Hematopoietic multipotent progenitor cell treated with erythropoietin and hydrocortisone succinate and interleukin-3 and kit ligand, for 4 days (in vitro differentiated cells): ENCODE measurements at regions not wholly inside any gene's neighbourhood (a gene's known extent, or its start where the extent isn't known, plus 50 kb on each side); places are given as distances from the start of the nearest gene placed in this dataset.
"Not testable (repeated sequence)": the region's sequence is repeated elsewhere in the genome, so short reads cannot be mapped to it uniquely, and the experiment has no call there.

ENCODE experiments used
- DNase-seq: peaks from one replicate; pipeline ENCODE4 v3.0.0-alpha.2; 2015

GRCh38 chr12:89870413-89871184, 162.0 kb upstream of the ATP2B1 start:
- DNase-seq, result no peak

GRCh38 chr12:89867611-89868010, 159.0 kb upstream of the ATP2B1 start:
- DNase-seq, result not testable (repeated sequence)

GRCh38 chr12:89864411-89864810, 155.8 kb upstream of the ATP2B1 start:
- no peak for DNase-seq

GRCh38 chr12:89863968-89864367, 155.3 kb upstream of the ATP2B1 start:
- DNase-seq, result peak; percentile 35

- peak; percentile 11 for DNase-seq
Observed at GRCh38 chr12:89863493-89863938, 154.9 kb upstream of the ATP2B1 start.

GRCh38 chr12:89862511-89863445, 154.1 kb upstream of the ATP2B1 start:
- peak; percentile 86 for DNase-seq

- DNase-seq, result no peak
Observed at GRCh38 chr12:89861086-89861485, 152.4 kb upstream of the ATP2B1 start.

GRCh38 chr12:89859508-89860220, 151.0 kb upstream of the ATP2B1 start:
- DNase-seq, result no peak

- no peak for DNase-seq
Observed at GRCh38 chr12:89858718-89859117, 150.1 kb upstream of the ATP2B1 start.

- no peak for DNase-seq
Observed at GRCh38 chr12:89857652-89858274, 149.1 kb upstream of the ATP2B1 start.

- peak; percentile 67 for DNase-seq
Observed at GRCh38 chr12:89856431-89856830, 147.8 kb upstream of the ATP2B1 start.

- DNase-seq, result no peak
Observed at GRCh38 chr12:89848732-89849131, 140.1 kb upstream of the ATP2B1 start.

- DNase-seq, result no peak
Observed at GRCh38 chr12:89846473-89847055, 137.9 kb upstream of the ATP2B1 start.

GRCh38 chr12:89845767-89846166, 137.1 kb upstream of the ATP2B1 start:
- no peak for DNase-seq

- DNase-seq, result no peak
Observed at GRCh38 chr12:89845366-89845765, 136.7 kb upstream of the ATP2B1 start.

GRCh38 chr12:89844539-89844938, 135.9 kb upstream of the ATP2B1 start:
- no peak for DNase-seq

GRCh38 chr12:89840162-89840922, 131.7 kb upstream of the ATP2B1 start:
- DNase-seq, result peak; percentile 29

GRCh38 chr12:89839444-89839843, 130.8 kb upstream of the ATP2B1 start:
- no peak for DNase-seq

- DNase-seq, result no peak
Observed at GRCh38 chr12:89838833-89839232, 130.2 kb upstream of the ATP2B1 start.

- no peak for DNase-seq
Observed at GRCh38 chr12:89836026-89836425, 127.4 kb upstream of the ATP2B1 start.

- no peak for DNase-seq
Observed at GRCh38 chr12:89834676-89835075, 126.0 kb upstream of the ATP2B1 start.
